ENCODE measurements at regions not wholly inside any gene's neighbourhood (a gene's known extent, or its start where the extent isn't known, plus 50 kb on each side); places are given as distances from the start of the nearest gene placed in this dataset.

GRCh38 chr10:118501171-118501570, 94.3 kb downstream of the PRLHR start:
- DNase-seq (ENCODE audit: low read depth in 2 of 2), result no peak

GRCh38 chr10:118500477-118501104, 94.9 kb downstream of the PRLHR start:
- no peak for DNase-seq (ENCODE audit: low read depth in 2 of 2)

GRCh38 chr10:118499186-118499585, 96.3 kb downstream of the PRLHR start:
- no peak for DNase-seq (ENCODE audit: low read depth in 2 of 2)

GRCh38 chr10:118498623-118499022, 96.8 kb downstream of the PRLHR start:
- no peak for DNase-seq (ENCODE audit: low read depth in 2 of 2)

GRCh38 chr10:118497227-118497626, 98.2 kb downstream of the PRLHR start:
- no peak for DNase-seq (ENCODE audit: low read depth in 2 of 2)

GRCh38 chr10:118496525-118496924, 98.9 kb downstream of the PRLHR start:
- DNase-seq (ENCODE audit: low read depth in 2 of 2), result no peak

- DNase-seq (ENCODE audit: low read depth in 2 of 2), result no peak
These were observed 99.9 kb downstream of the PRLHR start for GRCh38 chr10:118495499-118495898.

GRCh38 chr10:118491055-118491454, 104.4 kb downstream of the PRLHR start:
- DNase-seq (ENCODE audit: low read depth in 2 of 2), result no peak

GRCh38 chr10:118488710-118489497, 106.5 kb downstream of the PRLHR start:
- DNase-seq (ENCODE audit: low read depth in 2 of 2), result no peak

- no peak for DNase-seq (ENCODE audit: low read depth in 2 of 2)
These were observed 109.8 kb downstream of the PRLHR start for GRCh38 chr10:118485641-118486040.

- no peak for DNase-seq (ENCODE audit: low read depth in 2 of 2)
These were observed 111.1 kb downstream of the PRLHR start for GRCh38 chr10:118484152-118484871.

- DNase-seq (ENCODE audit: low read depth in 2 of 2), result no peak
These were observed 112.0 kb downstream of the PRLHR start for GRCh38 chr10:118483496-118483895.

GRCh38 chr10:118482393-118483331, 112.8 kb downstream of the PRLHR start:
- no peak for DNase-seq (ENCODE audit: low read depth in 2 of 2)

GRCh38 chr10:118481871-118482270, 113.6 kb downstream of the PRLHR start:
- DNase-seq (ENCODE audit: low read depth in 2 of 2), result no peak

- DNase-seq (ENCODE audit: low read depth in 2 of 2), result no peak
These were observed 120.2 kb downstream of the PRLHR start for GRCh38 chr10:118475214-118475613.

GRCh38 chr10:118474111-118474510, 121.3 kb downstream of the PRLHR start:
- DNase-seq (ENCODE audit: low read depth in 2 of 2), result no peak

GRCh38 chr10:118473305-118473960, 122.0 kb downstream of the PRLHR start:
- no peak for DNase-seq (ENCODE audit: low read depth in 2 of 2)

- DNase-seq (ENCODE audit: low read depth in 2 of 2), result no peak
These were observed 122.8 kb downstream of the PRLHR start for GRCh38 chr10:118472415-118473304.

GRCh38 chr10:118471863-118472262, 123.6 kb downstream of the PRLHR start:
- DNase-seq (ENCODE audit: low read depth in 2 of 2), result no peak

- no peak for DNase-seq (ENCODE audit: low read depth in 2 of 2)
These were observed 125.0 kb downstream of the PRLHR start for GRCh38 chr10:118470470-118470869.

All from stimulated activated CD4-positive, alpha-beta T cell treated with anti-CD3 and anti-CD28 coated beads, Interleukin-4, amount 100 ng/mL, for 48 hours (primary cell).